ENCODE measurements at regions not wholly inside any gene's neighbourhood (a gene's known extent, or its start where the extent isn't known, plus 50 kb on each side); places are given as distances from the start of the nearest gene placed in this dataset.

DNA sequence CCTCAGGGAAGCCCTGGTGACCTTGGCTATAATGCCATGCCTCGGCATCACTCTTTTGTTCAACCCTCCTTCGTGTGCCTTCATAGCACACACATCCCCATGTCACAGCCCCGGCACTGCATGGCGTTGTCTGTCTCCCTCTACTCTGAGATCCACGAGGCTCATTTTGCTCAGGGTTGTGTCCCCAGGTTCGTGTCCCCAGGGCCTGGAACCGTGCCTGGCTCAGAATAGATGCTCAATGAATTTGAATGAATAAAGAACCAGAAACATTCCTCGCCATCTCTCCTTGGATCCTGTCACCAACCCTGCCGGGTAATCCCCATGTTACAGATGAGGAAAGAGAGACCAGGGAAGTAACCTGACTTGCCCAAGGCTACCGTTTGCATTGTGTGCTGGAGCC lies 177.3 kb downstream of the PTPRU start:
- no peak overlapping the region for H3K4me2 ChIP-seq (ENCODE audit: control insufficient read depth, insufficient read depth)
- H3K4me1 ChIP-seq (ENCODE audit: control insufficient read depth, insufficient read depth, low read length), result no peaks in the 10 kb centered on the region
- H3K79me2 ChIP-seq (ENCODE audit: control insufficient read depth, insufficient read depth, low read length), result no peaks in the 10 kb centered on the region
- H3K27ac ChIP-seq (ENCODE audit: control insufficient read depth, insufficient read depth), result no peak overlapping the region
- TF ChIP-seq, protein P1, sequence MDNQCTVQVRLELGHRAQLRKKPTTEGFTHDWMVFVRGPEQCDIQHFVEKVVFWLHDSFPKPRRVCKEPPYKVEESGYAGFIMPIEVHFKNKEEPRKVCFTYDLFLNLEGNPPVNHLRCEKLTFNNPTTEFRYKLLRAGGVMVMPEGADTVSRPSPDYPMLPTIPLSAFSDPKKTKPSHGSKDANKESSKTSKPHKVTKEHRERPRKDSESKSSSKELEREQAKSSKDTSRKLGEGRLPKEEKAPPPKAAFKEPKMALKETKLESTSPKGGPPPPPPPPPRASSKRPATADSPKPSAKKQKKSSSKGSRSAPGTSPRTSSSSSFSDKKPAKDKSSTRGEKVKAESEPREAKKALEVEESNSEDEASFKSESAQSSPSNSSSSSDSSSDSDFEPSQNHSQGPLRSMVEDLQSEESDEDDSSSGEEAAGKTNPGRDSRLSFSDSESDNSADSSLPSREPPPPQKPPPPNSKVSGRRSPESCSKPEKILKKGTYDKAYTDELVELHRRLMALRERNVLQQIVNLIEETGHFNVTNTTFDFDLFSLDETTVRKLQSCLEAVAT (IDR thresholded peaks at IDR 0.05), result no peak
- TF ChIP-seq FOXM1 (IDR thresholded peaks at IDR 0.05; ENCODE audit: low read depth, low read length), result no peak
- no peak for TF ChIP-seq CBX5 (IDR thresholded peaks at IDR 0.05; ENCODE audit: low read depth)
- TF ChIP-seq, protein P2, sequence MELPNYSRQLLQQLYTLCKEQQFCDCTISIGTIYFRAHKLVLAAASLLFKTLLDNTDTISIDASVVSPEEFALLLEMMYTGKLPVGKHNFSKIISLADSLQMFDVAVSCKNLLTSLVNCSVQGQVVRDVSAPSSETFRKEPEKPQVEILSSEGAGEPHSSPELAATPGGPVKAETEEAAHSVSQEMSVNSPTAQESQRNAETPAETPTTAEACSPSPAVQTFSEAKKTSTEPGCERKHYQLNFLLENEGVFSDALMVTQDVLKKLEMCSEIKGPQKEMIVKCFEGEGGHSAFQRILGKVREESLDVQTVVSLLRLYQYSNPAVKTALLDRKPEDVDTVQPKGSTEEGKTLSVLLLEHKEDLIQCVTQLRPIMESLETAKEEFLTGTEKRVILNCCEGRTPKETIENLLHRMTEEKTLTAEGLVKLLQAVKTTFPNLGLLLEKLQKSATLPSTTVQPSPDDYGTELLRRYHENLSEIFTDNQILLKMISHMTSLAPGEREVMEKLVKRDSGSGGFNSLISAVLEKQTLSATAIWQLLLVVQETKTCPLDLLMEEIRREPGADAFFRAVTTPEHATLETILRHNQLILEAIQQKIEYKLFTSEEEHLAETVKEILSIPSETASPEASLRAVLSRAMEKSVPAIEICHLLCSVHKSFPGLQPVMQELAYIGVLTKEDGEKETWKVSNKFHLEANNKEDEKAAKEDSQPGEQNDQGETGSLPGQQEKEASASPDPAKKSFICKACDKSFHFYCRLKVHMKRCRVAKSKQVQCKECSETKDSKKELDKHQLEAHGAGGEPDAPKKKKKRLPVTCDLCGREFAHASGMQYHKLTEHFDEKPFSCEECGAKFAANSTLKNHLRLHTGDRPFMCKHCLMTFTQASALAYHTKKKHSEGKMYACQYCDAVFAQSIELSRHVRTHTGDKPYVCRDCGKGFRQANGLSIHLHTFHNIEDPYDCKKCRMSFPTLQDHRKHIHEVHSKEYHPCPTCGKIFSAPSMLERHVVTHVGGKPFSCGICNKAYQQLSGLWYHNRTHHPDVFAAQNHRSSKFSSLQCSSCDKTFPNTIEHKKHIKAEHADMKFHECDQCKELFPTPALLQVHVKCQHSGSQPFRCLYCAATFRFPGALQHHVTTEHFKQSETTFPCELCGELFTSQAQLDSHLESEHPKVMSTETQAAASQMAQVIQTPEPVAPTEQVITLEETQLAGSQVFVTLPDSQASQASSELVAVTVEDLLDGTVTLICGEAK (IDR thresholded peaks at IDR 0.05; ENCODE audit: borderline replicate concordance), result no peak
- no peak for TF ChIP-seq NFXL1 (IDR thresholded peaks at IDR 0.05; ENCODE audit: borderline replicate concordance)
- no peak for TF ChIP-seq ZZZ3 (IDR thresholded peaks at IDR 0.05; ENCODE audit: control insufficient read depth, insufficient read length, low read depth)
- no peak for TF ChIP-seq ATF3 (IDR thresholded peaks at IDR 0.05; ENCODE audit: borderline replicate concordance, extremely low read depth, low read depth, low read length)
- no peak for TF ChIP-seq POLR2A (IDR thresholded peaks at IDR 0.05; ENCODE audit: low read depth, low read length)
- no peak for TF ChIP-seq HDAC6 (IDR thresholded peaks at IDR 0.05; ENCODE audit: unreplicated experiment)
- TF ChIP-seq IRF3 (IDR thresholded peaks at IDR 0.05), result no peak
- TF ChIP-seq, protein P3, sequence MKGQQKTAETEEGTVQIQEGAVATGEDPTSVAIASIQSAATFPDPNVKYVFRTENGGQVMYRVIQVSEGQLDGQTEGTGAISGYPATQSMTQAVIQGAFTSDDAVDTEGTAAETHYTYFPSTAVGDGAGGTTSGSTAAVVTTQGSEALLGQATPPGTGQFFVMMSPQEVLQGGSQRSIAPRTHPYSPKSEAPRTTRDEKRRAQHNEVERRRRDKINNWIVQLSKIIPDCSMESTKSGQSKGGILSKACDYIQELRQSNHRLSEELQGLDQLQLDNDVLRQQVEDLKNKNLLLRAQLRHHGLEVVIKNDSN (IDR thresholded peaks at IDR 0.05; ENCODE audit: borderline replicate concordance, extremely low read length, insufficient read depth, low read depth, low read length), result no peak
- no peak for TF ChIP-seq RAD51 (IDR thresholded peaks at IDR 0.05)
- no peak for TF ChIP-seq CHD1 (IDR thresholded peaks at IDR 0.05; ENCODE audit: low read depth, low read length)
- TF ChIP-seq NBN (IDR thresholded peaks at IDR 0.05), result no peak
- no peak for TF ChIP-seq BCL11A (IDR thresholded peaks at IDR 0.05; ENCODE audit: low read depth, low read length)
- ATAC-seq (no peak), DNase-seq (ENCODE audit: low read depth, low spot score) (no peak), FAIRE-seq (no peak)
- no peaks in the 10 kb centered on the region for H3K9me3 ChIP-seq (replicated peaks; ENCODE audit: control insufficient read depth, insufficient read depth, low read length)
- ChIA-PET POLR2A (no interaction called here), RAD21 (ENCODE audit: unreplicated experiment) (no interaction called here), CTCF (no interaction called here), SMC1A (ENCODE audit: uncharacterized antibody, unreplicated experiment) (no interaction called here)
- no peaks in the 10 kb centered on the region for H3K36me3 ChIP-seq (ENCODE audit: control insufficient read depth in 2 of 2, insufficient read depth in 2 of 2, low read length in 1 of 2)
- no peaks in the 10 kb centered on the region; a peak in 2 of 4 replicates for H3K27me3 ChIP-seq (replicated peaks in 1 of 2; ENCODE audit: control insufficient read depth in 2 of 2, insufficient read depth in 2 of 2, low read length in 1 of 2)
- no peak overlapping the region for H2AFZ ChIP-seq (ENCODE audit: control insufficient read depth, low read depth, low read length)
- no peaks in the 10 kb centered on the region for H4K20me1 ChIP-seq (ENCODE audit: control insufficient read depth, insufficient read depth)
- in situ Hi-C loops (cut with MboI) (no loop called here), intact Hi-C loops (cut with micrococcal nuclease; ENCODE audit: unreplicated experiment) (no loop called here)
- H3K9ac ChIP-seq (ENCODE audit: control insufficient read depth, insufficient read depth, low read length), result no peak overlapping the region
- 5% methylated on average over 10 of the region's 10 CpGs for WGBS (ENCODE audit: insufficient coverage, insufficient replicate concordance, low lambda C conversion rate, missing lambda C conversion rate)
- H3K4me3 ChIP-seq, result no peak overlapping the region
- no TSS peak for BruUV-seq (replicated peaks)
